HCT116 (cell line): ENCODE measurements at regions not wholly inside any gene's neighbourhood (a gene's known extent, or its start where the extent isn't known, plus 50 kb on each side); places are given as distances from the start of the nearest gene placed in this dataset.
A peak's percentile ranks its signal among the peaks of the same experiment; 100 is the strongest.

Experiments used
- ATAC-seq: fragments of 200-7000 bp; cut with Tn5 transposase; 2 replicates; pipeline ENCODE4 v1.9.1; 2020; ENCODE audit warnings: mild to moderate bottlenecking, moderate library complexity
- BruUV-seq: library from RNA; stranded (reverse); fragments of 400-500 nt; replicated peaks from 2 replicates; lab custom pipeline; 2021; lab: Mats Ljungman, UMichigan
- CTCF ChIA-PET: fragments of 300-600 bp; sonication (Branson Sonifier 250); formaldehyde crosslinking; loops from one replicate; lab custom pipeline; 2021; ENCODE audit warnings: antibody characterized with exemption; lab: Charles Lee
- POLR2A ChIA-PET: fragments of 300-600, 350-600 bp; sonication (Branson Sonifier 250); formaldehyde crosslinking; loops from one replicate; lab custom pipeline; 2021; ENCODE audit warnings: antibody characterized with exemption; lab: Charles Lee
- RAD21 ChIA-PET, 2 experiments: fragments of 300-600 bp; sonication (Branson Sonifier 250); formaldehyde crosslinking; loops; one replicate each; lab custom pipeline; 2023; ENCODE audit warnings: low total read pairs in 2 of 2; ENCODE audit not compliant: uncharacterized antibody in 2 of 2, unreplicated experiment in 2 of 2, low non-redundant PET in 1 of 2; lab: Charles Lee
- DNase-seq: peaks from one replicate; pipeline ENCODE4 v3.0.0-alpha.2; 2010; ENCODE audit warnings: low read depth, low spot score
- H2AFZ ChIP-seq: fragments of 200-600 bp; shearing (Covaris generic), sonication (generic); 2 replicates; pipeline ENCODE4 v1.6.1; 2017; ENCODE audit warnings: low read depth, mixed run types, mixed read lengths, antibody characterized with exemption, low read length; ENCODE audit not compliant: poor library complexity, severe bottlenecking
- H3K27ac ChIP-seq: 2 replicates; pipeline ENCODE4 v1.5.1; 2012; ENCODE audit warnings: low read depth, low read length
- H3K27me3 ChIP-seq: fragments of 200-600 bp; sonication (generic); 2 replicates; pipeline ENCODE4 v1.6.1; 2016; ENCODE audit warnings: mixed run types, low read length, mixed read lengths; ENCODE audit not compliant: insufficient read depth
- H3K36me3 ChIP-seq, 2 experiments: fragments of 200-500 bp in 1 of 2; fragments of 200-600 bp in 1 of 2; sonication (Bioruptor generic) in 1 of 2; sonication (generic) in 1 of 2; 2 replicates each; pipeline versions ENCODE4 v1.5.1 to v1.6.1; 2014 to 2016; ENCODE audit warnings: low read length in 2 of 2, inconsistent platforms in 1 of 2, mixed read lengths in 1 of 2, mixed run types in 1 of 2; ENCODE audit not compliant: insufficient read depth in 2 of 2, control insufficient read depth in 1 of 2
- H3K4me1 ChIP-seq, 2 experiments: fragments of 200-600 bp in 1 of 2; sonication (generic) in 1 of 2; 2 replicates each; pipeline versions ENCODE4 v1.5.1 to v1.6.1; 2012 to 2017; ENCODE audit warnings: low read length in 2 of 2, inconsistent platforms in 1 of 2, mild to moderate bottlenecking in 1 of 2, mixed read lengths in 1 of 2, mixed run types in 1 of 2, moderate library complexity in 1 of 2; ENCODE audit not compliant: insufficient read depth in 2 of 2, control insufficient read depth in 1 of 2
- H3K4me2 ChIP-seq: fragments of 200-600 bp; sonication (generic); 2 replicates; pipeline ENCODE4 v1.6.1; 2017; ENCODE audit warnings: mixed run types, low read length, mixed read lengths
- H3K4me3 ChIP-seq, 2 experiments: fragments of 200-600 bp in 1 of 2; sonication (generic) in 1 of 2; replicated peaks in 1 of 2; 2 replicates each; pipeline ENCODE4 v1.5.1; 2011 to 2016; ENCODE audit warnings: low read length in 2 of 2, control low read depth in 1 of 2, low read depth in 1 of 2, mild to moderate bottlenecking in 1 of 2, mixed read lengths in 1 of 2, mixed run types in 1 of 2
- H3K79me2 ChIP-seq: fragments of 200-600 bp; sonication (generic); 2 replicates; pipeline ENCODE4 v1.6.1; 2017; ENCODE audit warnings: mild to moderate bottlenecking, mixed run types, low read length, moderate library complexity, mixed read lengths; ENCODE audit not compliant: insufficient read depth
- H3K9ac ChIP-seq: fragments of 200-600 bp; sonication (generic); 2 replicates; pipeline ENCODE4 v1.6.1; 2016; ENCODE audit warnings: low read length, mixed read lengths
- H3K9me2 ChIP-seq: fragments of 200-600 bp; sonication (generic), shearing (Covaris generic); 2 replicates; pipeline ENCODE4 v1.6.1; 2017; ENCODE audit warnings: mixed run types, mild to moderate bottlenecking, moderate library complexity; ENCODE audit not compliant: insufficient read depth
- H3K9me3 ChIP-seq, 2 experiments: fragments of 200-500 bp in 1 of 2; fragments of 200-600 bp in 1 of 2; sonication (Bioruptor generic) in 1 of 2; sonication (generic) in 1 of 2; 2 replicates each; pipeline ENCODE4 v1.6.1; 2014 to 2017; ENCODE audit warnings: low read length in 2 of 2, mixed read lengths in 2 of 2, inconsistent platforms in 1 of 2, low read depth in 1 of 2, mild to moderate bottlenecking in 1 of 2, mixed run types in 1 of 2, moderate library complexity in 1 of 2; ENCODE audit not compliant: control insufficient read depth in 1 of 2, insufficient read depth in 1 of 2
- H4K20me1 ChIP-seq: fragments of 200-600 bp; sonication (generic), shearing (Covaris generic); 2 replicates; pipeline ENCODE4 v1.6.1; 2017; ENCODE audit warnings: mixed run types, mild to moderate bottlenecking, moderate library complexity; ENCODE audit not compliant: insufficient read depth
- CBX3 ChIP-seq: IDR thresholded peaks from 2 replicates; pipeline ENCODE4 v1.6.1; 2012; ENCODE audit warnings: low read depth
- ELF1 ChIP-seq: IDR thresholded peaks from 2 replicates; pipeline ENCODE4 v1.6.1; 2012; ENCODE audit warnings: low read depth, borderline replicate concordance
- EZH2 ChIP-seq: fragments of 200-600 bp; sonication (generic); IDR thresholded peaks from 2 replicates; pipeline ENCODE4 v1.6.1; 2017; ENCODE audit warnings: antibody characterized with exemption, mixed run types
- REST ChIP-seq: IDR thresholded peaks from 2 replicates; pipeline ENCODE4 v1.6.1; 2012; ENCODE audit warnings: low read depth
- TCF7L2 ChIP-seq: IDR thresholded peaks from 2 replicates; pipeline ENCODE4 v1.7.0; 2011; ENCODE audit warnings: borderline replicate concordance, inconsistent platforms; ENCODE audit not compliant: insufficient read depth, insufficient read length; ENCODE audit errors: extremely low read depth
- ZFX ChIP-seq: fragments of 450-650 bp; IDR thresholded peaks from 2 replicates; pipeline ENCODE4 v1.6.1; 2017
- intact Hi-C: fragments of 100-400 bp; cut with micrococcal nuclease; formaldehyde crosslinking; loops from 2 replicates; pipeline ENCODE4 v1.10.0; 2022
- TF ChIP-seq, protein P1 (sequence below): IDR thresholded peaks from 2 replicates; pipeline ENCODE4 v1.6.1; 2011; ENCODE audit warnings: mild to moderate bottlenecking, low read length, moderate library complexity; ENCODE audit not compliant: insufficient replicate concordance; ENCODE audit errors: extremely low read depth

DNA sequence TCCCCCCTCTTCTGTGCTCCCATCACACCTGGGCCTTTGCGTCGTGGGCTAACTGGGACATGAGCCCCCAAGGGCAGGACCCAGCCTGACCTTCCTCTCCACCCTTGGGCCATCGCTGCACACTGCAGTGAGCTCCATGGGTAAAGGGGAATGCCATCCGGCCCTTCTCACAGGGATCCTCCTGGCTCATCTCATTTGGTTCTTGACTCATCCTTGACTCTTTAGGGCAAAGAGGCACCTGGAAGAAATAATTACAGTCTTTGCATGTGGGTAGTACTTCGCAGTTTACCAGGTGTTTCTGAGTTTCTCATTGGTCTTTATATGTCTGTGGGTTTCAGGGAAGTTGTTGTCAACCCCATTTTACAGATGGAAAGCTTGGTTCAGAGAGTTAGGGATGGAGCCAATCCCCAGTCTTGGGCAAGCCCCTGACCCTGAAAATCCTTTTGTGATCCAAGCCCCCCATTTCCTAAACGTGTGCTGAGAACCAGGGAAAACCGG is 59.3 kb upstream of the ID3 start:
- no peak for TF ChIP-seq ELF1
- no peak for TF ChIP-seq CBX3
- TF ChIP-seq ZFX, result no peak
- TF ChIP-seq TCF7L2, result no peak
- TF ChIP-seq, all 23 proteins: peak for 0
- ChIA-PET CTCF (interaction anchor here (1.2 to 4.4 kb wide), 2 partner anchors 16 to 19 kb away, joined by 3 to 17 read pairs; no protein-coding TSS in a partner anchor), RAD21 (no interaction called here), POLR2A (no interaction called here)
- Histone ChIP-seq H3K27ac (no peak overlapping the region), H3K4me3 (no peak overlapping the region), H3K9me3 (no peaks in the 10 kb centered on the region), H3K9ac (no peak overlapping the region), H3K79me2 (no peaks in the 10 kb centered on the region), H3K36me3 (no peaks in the 10 kb centered on the region), H3K4me2 (peak overlapping the region; percentile 78), H3K4me1 (peaks cover 11 to 24% of the 10 kb centered on the region in 2 experiments), H2AFZ (no peak overlapping the region), H3K27me3 (no peaks in the 10 kb centered on the region), H4K20me1 (no peaks in the 10 kb centered on the region), H3K9me2 (no peaks in the 10 kb centered on the region)
- BruUV-seq, result no TSS peak
- ATAC-seq (no peak), DNase-seq (no peak)
- intact Hi-C loops, result no loop called here

DNA sequence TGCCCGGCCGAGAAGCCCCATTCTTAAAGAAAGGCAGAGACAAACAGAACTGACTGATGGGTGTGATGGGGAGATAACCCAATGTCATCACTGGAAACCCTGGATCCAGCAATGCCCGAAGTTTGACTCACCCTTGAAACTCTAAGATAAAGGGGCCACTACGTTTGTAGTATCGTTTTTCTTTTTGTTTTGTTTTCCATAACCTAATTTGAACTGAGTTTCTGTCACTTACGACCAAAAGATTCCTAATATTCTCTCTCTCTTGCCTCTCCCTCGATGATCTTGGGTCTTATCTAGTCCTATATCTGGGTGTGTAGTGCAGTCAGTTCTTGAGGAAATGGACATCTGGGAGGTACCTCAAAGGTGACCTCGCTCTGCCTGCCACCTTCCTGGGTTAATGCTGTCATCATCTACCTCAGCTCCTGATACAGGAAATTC is 57.8 kb upstream of the ID3 start:
- Histone ChIP-seq H3K79me2 (no peaks in the 10 kb centered on the region), H3K4me1 (peaks cover 11 to 28% of the 10 kb centered on the region in 2 experiments), H2AFZ (no peak overlapping the region), H3K27me3 (no peaks in the 10 kb centered on the region), H4K20me1 (no peaks in the 10 kb centered on the region), H3K36me3 (no peaks in the 10 kb centered on the region), H3K9me3 (no peaks in the 10 kb centered on the region), H3K9me2 (no peaks in the 10 kb centered on the region), H3K4me2 (no peak overlapping the region), H3K4me3 (no peak overlapping the region), H3K27ac (no peak overlapping the region), H3K9ac (no peak overlapping the region)
- RAD21 ChIA-PET, result no interaction called here
- CTCF ChIA-PET, result interaction anchor here (0.6 to 1.2 kb wide), 2 partner anchors 16 to 20 kb away, joined by 3 read pairs; no protein-coding TSS in a partner anchor
- BruUV-seq, result no TSS peak
- no peak for ATAC-seq
- intact Hi-C loops, result no loop called here
- POLR2A ChIA-PET, result interaction anchor here (0.7 kb wide), 1 partner anchor 232 kb away, joined by 3 read pairs; no protein-coding TSS in a partner anchor
- TF ChIP-seq EZH2, result no peak
- no peak for TF ChIP-seq REST
- TF ChIP-seq, protein P1, sequence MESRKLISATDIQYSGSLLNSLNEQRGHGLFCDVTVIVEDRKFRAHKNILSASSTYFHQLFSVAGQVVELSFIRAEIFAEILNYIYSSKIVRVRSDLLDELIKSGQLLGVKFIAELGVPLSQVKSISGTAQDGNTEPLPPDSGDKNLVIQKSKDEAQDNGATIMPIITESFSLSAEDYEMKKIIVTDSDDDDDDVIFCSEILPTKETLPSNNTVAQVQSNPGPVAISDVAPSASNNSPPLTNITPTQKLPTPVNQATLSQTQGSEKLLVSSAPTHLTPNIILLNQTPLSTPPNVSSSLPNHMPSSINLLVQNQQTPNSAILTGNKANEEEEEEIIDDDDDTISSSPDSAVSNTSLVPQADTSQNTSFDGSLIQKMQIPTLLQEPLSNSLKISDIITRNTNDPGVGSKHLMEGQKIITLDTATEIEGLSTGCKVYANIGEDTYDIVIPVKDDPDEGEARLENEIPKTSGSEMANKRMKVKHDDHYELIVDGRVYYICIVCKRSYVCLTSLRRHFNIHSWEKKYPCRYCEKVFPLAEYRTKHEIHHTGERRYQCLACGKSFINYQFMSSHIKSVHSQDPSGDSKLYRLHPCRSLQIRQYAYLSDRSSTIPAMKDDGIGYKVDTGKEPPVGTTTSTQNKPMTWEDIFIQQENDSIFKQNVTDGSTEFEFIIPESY, result no peak
- DNase-seq, result no peak
